HCT116 (cell line): ENCODE measurements at regions not wholly inside any gene's neighbourhood (a gene's known extent, or its start where the extent isn't known, plus 50 kb on each side); places are given as distances from the start of the nearest gene placed in this dataset.

ENCODE experiments used
- ATAC-seq: fragments of 200-7000 bp; cut with Tn5 transposase; 2 replicates; pipeline ENCODE4 v1.9.1; 2020; ENCODE audit warnings: mild to moderate bottlenecking, moderate library complexity
- BruUV-seq: library from RNA; stranded (reverse); fragments of 400-500 nt; replicated peaks from 2 replicates; lab custom pipeline; 2021; lab: Mats Ljungman, UMichigan
- CTCF ChIA-PET: fragments of 300-600 bp; sonication (Branson Sonifier 250); formaldehyde crosslinking; loops from one replicate; lab custom pipeline; 2021; ENCODE audit warnings: antibody characterized with exemption; lab: Charles Lee
- POLR2A ChIA-PET: fragments of 300-600, 350-600 bp; sonication (Branson Sonifier 250); formaldehyde crosslinking; loops from one replicate; lab custom pipeline; 2021; ENCODE audit warnings: antibody characterized with exemption; lab: Charles Lee
- RAD21 ChIA-PET, 2 experiments: fragments of 300-600 bp; sonication (Branson Sonifier 250); formaldehyde crosslinking; loops; one replicate each; lab custom pipeline; 2023; ENCODE audit warnings: low total read pairs in 2 of 2; ENCODE audit not compliant: uncharacterized antibody in 2 of 2, unreplicated experiment in 2 of 2, low non-redundant PET in 1 of 2; lab: Charles Lee
- DNase-seq: peaks from one replicate; pipeline ENCODE4 v3.0.0-alpha.2; 2010; ENCODE audit warnings: low read depth, low spot score
- H2AFZ ChIP-seq: fragments of 200-600 bp; shearing (Covaris generic), sonication (generic); 2 replicates; pipeline ENCODE4 v1.6.1; 2017; ENCODE audit warnings: low read depth, mixed run types, mixed read lengths, antibody characterized with exemption, low read length; ENCODE audit not compliant: poor library complexity, severe bottlenecking
- H3K27ac ChIP-seq: 2 replicates; pipeline ENCODE4 v1.5.1; 2012; ENCODE audit warnings: low read depth, low read length
- H3K27me3 ChIP-seq: fragments of 200-600 bp; sonication (generic); 2 replicates; pipeline ENCODE4 v1.6.1; 2016; ENCODE audit warnings: mixed run types, low read length, mixed read lengths; ENCODE audit not compliant: insufficient read depth
- H3K36me3 ChIP-seq, 2 experiments: fragments of 200-500 bp in 1 of 2; fragments of 200-600 bp in 1 of 2; sonication (Bioruptor generic) in 1 of 2; sonication (generic) in 1 of 2; 2 replicates each; pipeline versions ENCODE4 v1.5.1 to v1.6.1; 2014 to 2016; ENCODE audit warnings: low read length in 2 of 2, inconsistent platforms in 1 of 2, mixed read lengths in 1 of 2, mixed run types in 1 of 2; ENCODE audit not compliant: insufficient read depth in 2 of 2, control insufficient read depth in 1 of 2
- H3K4me1 ChIP-seq, 2 experiments: fragments of 200-600 bp in 1 of 2; sonication (generic) in 1 of 2; 2 replicates each; pipeline versions ENCODE4 v1.5.1 to v1.6.1; 2012 to 2017; ENCODE audit warnings: low read length in 2 of 2, inconsistent platforms in 1 of 2, mild to moderate bottlenecking in 1 of 2, mixed read lengths in 1 of 2, mixed run types in 1 of 2, moderate library complexity in 1 of 2; ENCODE audit not compliant: insufficient read depth in 2 of 2, control insufficient read depth in 1 of 2
- H3K4me2 ChIP-seq: fragments of 200-600 bp; sonication (generic); 2 replicates; pipeline ENCODE4 v1.6.1; 2017; ENCODE audit warnings: mixed run types, low read length, mixed read lengths
- H3K4me3 ChIP-seq, 2 experiments: fragments of 200-600 bp in 1 of 2; sonication (generic) in 1 of 2; replicated peaks in 1 of 2; 2 replicates each; pipeline ENCODE4 v1.5.1; 2011 to 2016; ENCODE audit warnings: low read length in 2 of 2, control low read depth in 1 of 2, low read depth in 1 of 2, mild to moderate bottlenecking in 1 of 2, mixed read lengths in 1 of 2, mixed run types in 1 of 2
- H3K79me2 ChIP-seq: fragments of 200-600 bp; sonication (generic); 2 replicates; pipeline ENCODE4 v1.6.1; 2017; ENCODE audit warnings: mild to moderate bottlenecking, mixed run types, low read length, moderate library complexity, mixed read lengths; ENCODE audit not compliant: insufficient read depth
- H3K9ac ChIP-seq: fragments of 200-600 bp; sonication (generic); 2 replicates; pipeline ENCODE4 v1.6.1; 2016; ENCODE audit warnings: low read length, mixed read lengths
- H3K9me2 ChIP-seq: fragments of 200-600 bp; sonication (generic), shearing (Covaris generic); 2 replicates; pipeline ENCODE4 v1.6.1; 2017; ENCODE audit warnings: mixed run types, mild to moderate bottlenecking, moderate library complexity; ENCODE audit not compliant: insufficient read depth
- H3K9me3 ChIP-seq, 2 experiments: fragments of 200-500 bp in 1 of 2; fragments of 200-600 bp in 1 of 2; sonication (Bioruptor generic) in 1 of 2; sonication (generic) in 1 of 2; 2 replicates each; pipeline ENCODE4 v1.6.1; 2014 to 2017; ENCODE audit warnings: low read length in 2 of 2, mixed read lengths in 2 of 2, inconsistent platforms in 1 of 2, low read depth in 1 of 2, mild to moderate bottlenecking in 1 of 2, mixed run types in 1 of 2, moderate library complexity in 1 of 2; ENCODE audit not compliant: control insufficient read depth in 1 of 2, insufficient read depth in 1 of 2
- H4K20me1 ChIP-seq: fragments of 200-600 bp; sonication (generic), shearing (Covaris generic); 2 replicates; pipeline ENCODE4 v1.6.1; 2017; ENCODE audit warnings: mixed run types, mild to moderate bottlenecking, moderate library complexity; ENCODE audit not compliant: insufficient read depth
- CTCF ChIP-seq, 3 experiments: fragments of 200-600 bp in 1 of 3; sonication (generic) in 1 of 3; IDR thresholded peaks in 2 of 3; conservative IDR thresholded peaks in 1 of 3; 2 replicates each; pipeline ENCODE4 v1.5.1; 2012 to 2017; ENCODE audit warnings: low read depth in 2 of 3, low read length in 2 of 3, antibody characterized with exemption in 1 of 3, borderline replicate concordance in 1 of 3, control low read depth in 1 of 3, mild to moderate bottlenecking in 1 of 3, mixed read lengths in 1 of 3, mixed run types in 1 of 3, moderate library complexity in 1 of 3; ENCODE audit not compliant: insufficient read depth in 1 of 3
- ELF1 ChIP-seq: IDR thresholded peaks from 2 replicates; pipeline ENCODE4 v1.6.1; 2012; ENCODE audit warnings: low read depth, borderline replicate concordance
- FOSL1 ChIP-seq: IDR thresholded peaks from 2 replicates; pipeline ENCODE4 v1.6.1; 2012; ENCODE audit warnings: low read depth
- MAX ChIP-seq: IDR thresholded peaks from 2 replicates; pipeline ENCODE4 v1.6.1; 2012
- POLR2AphosphoS5 ChIP-seq: IDR thresholded peaks from 2 replicates; pipeline ENCODE4 v1.6.1; 2011; ENCODE audit warnings: mild to moderate bottlenecking, low read depth, low read length, moderate library complexity
- RAD21 ChIP-seq: IDR thresholded peaks from 2 replicates; pipeline ENCODE4 v1.6.1; 2012; ENCODE audit warnings: low read depth, mild to moderate bottlenecking
- REST ChIP-seq: IDR thresholded peaks from 2 replicates; pipeline ENCODE4 v1.6.1; 2012; ENCODE audit warnings: low read depth
- SP1 ChIP-seq: IDR thresholded peaks from 2 replicates; pipeline ENCODE4 v1.6.1; 2012; ENCODE audit warnings: low read depth
- YY1 ChIP-seq: IDR thresholded peaks from 2 replicates; pipeline ENCODE4 v1.6.1; 2011; ENCODE audit warnings: low read length, low read depth, moderate library complexity, mild to moderate bottlenecking; ENCODE audit not compliant: insufficient replicate concordance; ENCODE audit errors: extremely low read depth
- ZNF274 ChIP-seq: fragments of 200-500 bp; sonication (Bioruptor generic); IDR thresholded peaks from 2 replicates; pipeline ENCODE4 v1.6.1; 2014; ENCODE audit warnings: mild to moderate bottlenecking, low read depth, low read length, inconsistent platforms
- intact Hi-C: fragments of 100-400 bp; cut with micrococcal nuclease; formaldehyde crosslinking; loops from 2 replicates; pipeline ENCODE4 v1.10.0; 2022

GRCh38 chr3:74409066-74409465 lies 205.4 kb downstream of the CNTN3 start:
- Histone ChIP-seq H2AFZ (no peak overlapping the region), H3K27me3 (no peaks in the 10 kb centered on the region), H3K27ac (no peak overlapping the region), H3K4me1 (no peaks in the 10 kb centered on the region), H3K36me3 (no peaks in the 10 kb centered on the region), H4K20me1 (no peaks in the 10 kb centered on the region), H3K9ac (no peak overlapping the region), H3K9me2 (no peaks in the 10 kb centered on the region), H3K79me2 (no peaks in the 10 kb centered on the region), H3K9me3 (peaks cover 0 to 26% of the 10 kb centered on the region in 2 experiments; a peak in 2 of 4 replicates), H3K4me3 (no peak overlapping the region), H3K4me2 (no peak overlapping the region)
- TF ChIP-seq REST, result no peak
- TF ChIP-seq RAD21, result no peak
- TF ChIP-seq FOSL1, result no peak
- no peak for TF ChIP-seq SP1
- no peak for TF ChIP-seq CTCF (IDR thresholded peaks at IDR 0.05 in 2 of 3, conservative IDR thresholded peaks at IDR 0.05 in 1 of 3; ENCODE audit: borderline replicate concordance in 1 of 3, insufficient read depth in 1 of 3, low read depth in 2 of 3, low read length in 2 of 3)
- TF ChIP-seq POLR2AphosphoS5, result no peak
- no peak for TF ChIP-seq ZNF274
- no peak for TF ChIP-seq YY1
- TF ChIP-seq MAX, result no peak
- no peak for TF ChIP-seq ELF1
- BruUV-seq, result no TSS peak
- ATAC-seq (no peak), DNase-seq (no peak)
- ChIA-PET CTCF (no interaction called here), POLR2A (no interaction called here), RAD21 (no interaction called here)
- intact Hi-C loops, result no loop called here
